H1 (cell line): ENCODE measurements at regions not wholly inside any gene's neighbourhood (a gene's known extent, or its start where the extent isn't known, plus 50 kb on each side); places are given as distances from the start of the nearest gene placed in this dataset.

Experiments
- ASH2L ChIP-seq: fragments of 200-600, 300-600 bp; sonication (generic); IDR thresholded peaks from one replicate; pipeline ENCODE4 v1.7.1; 2017; ENCODE audit warnings: low read length
- HDAC6 ChIP-seq: IDR thresholded peaks from one replicate; pipeline ENCODE4 v1.7.1; 2012; ENCODE audit warnings: low read depth, mild to moderate bottlenecking, inconsistent platforms, low read length, moderate library complexity
- RXRA ChIP-seq: IDR thresholded peaks from 2 replicates; pipeline ENCODE4 v1.6.1; 2011; ENCODE audit warnings: low read depth, mild to moderate bottlenecking, low read length, moderate library complexity; ENCODE audit not compliant: insufficient read depth
- SIN3A ChIP-seq, 2 experiments: IDR thresholded peaks in 1 of 2; conservative IDR thresholded peaks in 1 of 2; 2 replicates each; pipeline ENCODE4 v1.6.1; 2011 to 2012; ENCODE audit warnings: low read length in 2 of 2, improper control_type of control experiment in 1 of 2, low read depth in 1 of 2, mild to moderate bottlenecking in 1 of 2
- ZNF274 ChIP-seq: IDR thresholded peaks from 2 replicates; pipeline ENCODE4 v1.7.0; 2012; ENCODE audit warnings: low read length, borderline replicate concordance; ENCODE audit errors: extremely low read depth
- TF ChIP-seq, protein P1 (sequence below): IDR thresholded peaks from 2 replicates; pipeline ENCODE4 v1.6.1; 2011; ENCODE audit warnings: low read length, improper control_type of control experiment

DNA sequence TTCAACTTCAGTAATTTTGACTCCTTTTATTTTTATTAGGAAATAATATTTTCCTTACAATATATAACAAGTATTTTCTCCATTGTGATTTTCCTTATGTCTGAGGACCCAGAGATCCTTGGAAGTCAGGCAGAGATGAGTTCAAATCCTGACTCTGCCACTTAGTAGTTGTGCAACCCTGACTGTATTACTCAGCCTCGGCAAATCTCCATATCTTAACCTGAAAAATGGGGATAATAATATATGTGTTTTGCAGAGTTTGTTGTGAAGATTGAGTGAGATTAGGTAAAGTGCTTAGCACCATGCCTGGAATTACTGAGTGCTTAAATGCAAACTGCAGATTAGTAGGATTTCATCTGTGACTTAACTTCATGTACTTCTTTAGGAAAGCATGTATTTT lies 120.5 kb upstream of the KLF14 start (continued):
- TF ChIP-seq HDAC6 = no peak
- TF ChIP-seq, protein P1, sequence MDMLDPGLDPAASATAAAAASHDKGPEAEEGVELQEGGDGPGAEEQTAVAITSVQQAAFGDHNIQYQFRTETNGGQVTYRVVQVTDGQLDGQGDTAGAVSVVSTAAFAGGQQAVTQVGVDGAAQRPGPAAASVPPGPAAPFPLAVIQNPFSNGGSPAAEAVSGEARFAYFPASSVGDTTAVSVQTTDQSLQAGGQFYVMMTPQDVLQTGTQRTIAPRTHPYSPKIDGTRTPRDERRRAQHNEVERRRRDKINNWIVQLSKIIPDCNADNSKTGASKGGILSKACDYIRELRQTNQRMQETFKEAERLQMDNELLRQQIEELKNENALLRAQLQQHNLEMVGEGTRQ = no peak
- TF ChIP-seq SIN3A (conservative IDR thresholded peaks at IDR 0.05 in 1 of 2, IDR thresholded peaks at IDR 0.05 in 1 of 2; ENCODE audit: low read depth in 1 of 2, low read length in 2 of 2) = no peak
- TF ChIP-seq RXRA = no peak
- no peak for TF ChIP-seq ASH2L
- no peak for TF ChIP-seq ZNF274
